Astrocyte (in vitro differentiated cells and primary cell): ENCODE measurements at regions not wholly inside any gene's neighbourhood (a gene's known extent, or its start where the extent isn't known, plus 50 kb on each side); places are given as distances from the start of the nearest gene placed in this dataset.
"Not testable (repeated sequence)": the region's sequence is repeated elsewhere in the genome, so short reads cannot be mapped to it uniquely, and the experiment has no call there.

Source experiments
- DNase-seq: peaks from one replicate; pipeline ENCODE4 v3.0.0-alpha.2; 2010; ENCODE audit warnings: low read depth
- FAIRE-seq: peaks from 2 replicates; lab custom pipeline; 2011; peaks lifted over from hg19 to GRCh38; lab: Jason Lieb, UNC
- H2AFZ ChIP-seq: 2 replicates; pipeline ENCODE4 v1.6.0; 2012; ENCODE audit warnings: low read depth, low read length, inconsistent platforms
- H3K27ac ChIP-seq: 2 replicates; pipeline ENCODE4 v1.5.1; 2011; ENCODE audit warnings: low read depth, low read length, inconsistent platforms
- H3K27me3 ChIP-seq: 2 replicates; pipeline ENCODE4 v1.6.0; 2011; ENCODE audit warnings: low read length, inconsistent platforms; ENCODE audit not compliant: insufficient read depth
- H3K36me3 ChIP-seq: 2 replicates; pipeline ENCODE4 v1.5.1; 2011; ENCODE audit warnings: low read length, inconsistent platforms; ENCODE audit not compliant: insufficient read depth
- H3K4me1 ChIP-seq: 2 replicates; pipeline ENCODE4 v1.5.1; 2011; ENCODE audit warnings: low read length, inconsistent platforms; ENCODE audit not compliant: insufficient read depth
- H3K4me2 ChIP-seq: 2 replicates; pipeline ENCODE4 v1.6.0; 2012; ENCODE audit warnings: low read length, inconsistent platforms
- H3K4me3 ChIP-seq: 2 replicates; pipeline ENCODE4 v1.5.1; 2011; ENCODE audit warnings: low read depth, mild to moderate bottlenecking, low read length, inconsistent platforms; ENCODE audit not compliant: insufficient read depth
- H3K79me2 ChIP-seq: 2 replicates; pipeline ENCODE4 v1.6.0; 2012; ENCODE audit warnings: mild to moderate bottlenecking, low read length, inconsistent platforms; ENCODE audit not compliant: insufficient read depth
- H3K9ac ChIP-seq: 2 replicates; pipeline ENCODE4 v1.6.0; 2012; ENCODE audit warnings: mild to moderate bottlenecking, low read length, inconsistent platforms
- H3K9me3 ChIP-seq: 2 replicates; pipeline ENCODE4 v1.5.1; 2012; ENCODE audit warnings: low read depth, mild to moderate bottlenecking, low read length, inconsistent platforms; ENCODE audit not compliant: insufficient read depth
- H4K20me1 ChIP-seq: 2 replicates; pipeline ENCODE4 v1.6.0; 2012; ENCODE audit warnings: low read length, inconsistent platforms; ENCODE audit not compliant: insufficient read depth
- H3K27ac Mint-ChIP-seq: one replicate; pipeline ENCODE4 v1.8.0; 2021; ENCODE audit warnings: mild to moderate bottlenecking, mixed read lengths; ENCODE audit not compliant: unreplicated experiment
- H3K27me3 Mint-ChIP-seq: one replicate; pipeline ENCODE4 v1.8.0; 2021; ENCODE audit warnings: low read depth, mixed read lengths; ENCODE audit not compliant: unreplicated experiment
- H3K36me3 Mint-ChIP-seq: one replicate; pipeline ENCODE4 v1.8.0; 2021; ENCODE audit warnings: low read depth, mixed read lengths; ENCODE audit not compliant: unreplicated experiment
- H3K4me1 Mint-ChIP-seq: one replicate; pipeline ENCODE4 v1.8.0; 2021; ENCODE audit warnings: low read depth, mixed read lengths; ENCODE audit not compliant: unreplicated experiment
- H3K4me3 Mint-ChIP-seq: one replicate; pipeline ENCODE4 v1.8.0; 2021; ENCODE audit warnings: mild to moderate bottlenecking, moderate library complexity, mixed read lengths; ENCODE audit not compliant: unreplicated experiment
- H3K9me3 Mint-ChIP-seq: one replicate; pipeline ENCODE4 v1.8.0; 2021; ENCODE audit warnings: mild to moderate bottlenecking, mixed read lengths; ENCODE audit not compliant: unreplicated experiment
- CTCF ChIP-seq: IDR thresholded peaks from 2 replicates; pipeline ENCODE4 v1.5.1; 2011; ENCODE audit warnings: low read depth, mild to moderate bottlenecking, inconsistent platforms, low read length, moderate library complexity; ENCODE audit not compliant: insufficient read depth
- EZH2 ChIP-seq: IDR thresholded peaks from 2 replicates; pipeline ENCODE4 v1.6.1; 2012; ENCODE audit warnings: mild to moderate bottlenecking, low read length, inconsistent platforms; ENCODE audit not compliant: insufficient read depth

- Mint-ChIP-seq H3K27ac (no peak overlapping the region), H3K4me1 (no peaks in the 10 kb centered on the region), H3K4me3 (no peak overlapping the region), H3K27me3 (no peaks in the 10 kb centered on the region), H3K36me3 (no peaks in the 10 kb centered on the region), H3K9me3 (no peaks in the 10 kb centered on the region)
- Histone ChIP-seq H3K9ac (no peak overlapping the region), H3K27me3 (no peaks in the 10 kb centered on the region), H3K4me3 (no peak overlapping the region), H3K9me3 (no peaks in the 10 kb centered on the region), H3K79me2 (no peaks in the 10 kb centered on the region), H2AFZ (no peak overlapping the region), H4K20me1 (no peaks in the 10 kb centered on the region), H3K36me3 (no peaks in the 10 kb centered on the region), H3K4me2 (no peak overlapping the region), H3K4me1 (no peaks in the 10 kb centered on the region), H3K27ac (no peak overlapping the region)
- no peak for TF ChIP-seq CTCF
- no peak for TF ChIP-seq EZH2
- FAIRE-seq, result no peak
- DNase-seq, result no peak
Measured at GRCh38 chr2:176944998-176945397, 267.6 kb upstream of the HNRNPA3 start.

GRCh38 chr2:176947754-176948153, 264.8 kb upstream of the HNRNPA3 start:
- no peaks in the 10 kb centered on the region for H3K36me3 Mint-ChIP-seq
- no peaks in the 10 kb centered on the region for H3K27me3 Mint-ChIP-seq
- FAIRE-seq (no peak), DNase-seq (no peak)
- H3K36me3 ChIP-seq, result no peaks in the 10 kb centered on the region
- H4K20me1 ChIP-seq, result no peaks in the 10 kb centered on the region
- H2AFZ ChIP-seq, result no peak overlapping the region
- no peaks in the 10 kb centered on the region for H3K4me1 ChIP-seq
- TF ChIP-seq CTCF, result no peak
- TF ChIP-seq EZH2, result no peak
- no peak overlapping the region for H3K4me3 ChIP-seq
- H3K27me3 ChIP-seq, result no peaks in the 10 kb centered on the region
- no peaks in the 10 kb centered on the region for H3K4me1 Mint-ChIP-seq
- no peak overlapping the region for H3K27ac Mint-ChIP-seq
- no peaks in the 10 kb centered on the region for H3K9me3 Mint-ChIP-seq
- H3K79me2 ChIP-seq, result no peaks in the 10 kb centered on the region
- H3K9ac ChIP-seq, result no peak overlapping the region
- no peak overlapping the region for H3K4me3 Mint-ChIP-seq
- no peaks in the 10 kb centered on the region for H3K9me3 ChIP-seq
- H3K4me2 ChIP-seq, result no peak overlapping the region
- H3K27ac ChIP-seq, result no peak overlapping the region

GRCh38 chr2:176951218-176951617, 261.4 kb upstream of the HNRNPA3 start:
- H3K4me3 ChIP-seq, H4K20me1 ChIP-seq, H3K36me3 ChIP-seq, H3K9me3 Mint-ChIP-seq, H3K79me2 ChIP-seq, H3K27me3 Mint-ChIP-seq, DNase-seq, H3K4me1 Mint-ChIP-seq, H3K9ac ChIP-seq, H3K9me3 ChIP-seq, H3K27ac Mint-ChIP-seq, H3K27me3 ChIP-seq, H2AFZ ChIP-seq, H3K4me3 Mint-ChIP-seq, H3K36me3 Mint-ChIP-seq, H3K4me1 ChIP-seq, FAIRE-seq, H3K4me2 ChIP-seq, H3K27ac ChIP-seq: not testable (repeated sequence)
